ENCODE measurements at regions not wholly inside any gene's neighbourhood (a gene's known extent, or its start where the extent isn't known, plus 50 kb on each side); places are given as distances from the start of the nearest gene placed in this dataset.

- intact Hi-C loops (cut with DNase I) = no loop called here
- no peak overlapping the region for H3K4me3 ChIP-seq
- H3K27ac ChIP-seq = no peak overlapping the region
- H3K4me1 ChIP-seq = no peaks in the 10 kb centered on the region
- no peak for TF ChIP-seq CTCF (IDR thresholded peaks at IDR 0.05)
- DNase-seq (no peak), ATAC-seq (no peak)
- no peaks in the 10 kb centered on the region for H3K9me3 ChIP-seq
- no peaks in the 10 kb centered on the region for H3K36me3 ChIP-seq
- no peaks in the 10 kb centered on the region for H3K27me3 ChIP-seq
These were observed 135.7 kb downstream of the MBL2 start for GRCh38 chr10:52636874-52637273.

- ATAC-seq (peak; percentile 82), DNase-seq (no peak)
- H3K36me3 ChIP-seq = no peaks in the 10 kb centered on the region
- no peaks in the 10 kb centered on the region for H3K27me3 ChIP-seq
- H3K9me3 ChIP-seq = no peaks in the 10 kb centered on the region
- no peak overlapping the region for H3K27ac ChIP-seq
- no peak for TF ChIP-seq CTCF (IDR thresholded peaks at IDR 0.05)
- H3K4me3 ChIP-seq = no peak overlapping the region
- intact Hi-C loops (cut with DNase I) = no loop called here
- no peaks in the 10 kb centered on the region for H3K4me1 ChIP-seq
These were observed 135.0 kb downstream of the MBL2 start for GRCh38 chr10:52637592-52637991.

GRCh38 chr10:52639652-52640051 lies 132.9 kb downstream of the MBL2 start:
- Histone ChIP-seq H3K27me3 (no peaks in the 10 kb centered on the region), H3K27ac (no peak overlapping the region), H3K9me3 (no peaks in the 10 kb centered on the region), H3K4me1 (no peaks in the 10 kb centered on the region), H3K4me3 (no peak overlapping the region), H3K36me3 (no peaks in the 10 kb centered on the region)
- no peak for ATAC-seq
- TF ChIP-seq CTCF (IDR thresholded peaks at IDR 0.05) = no peak
- intact Hi-C loops (cut with DNase I) = no loop called here
- no peak for DNase-seq

- Histone ChIP-seq H3K4me1 (no peaks in the 10 kb centered on the region), H3K27me3 (no peaks in the 10 kb centered on the region), H3K4me3 (no peak overlapping the region), H3K27ac (no peak overlapping the region), H3K36me3 (no peaks in the 10 kb centered on the region), H3K9me3 (no peaks in the 10 kb centered on the region)
- TF ChIP-seq CTCF (IDR thresholded peaks at IDR 0.05) = no peak
- no peak for DNase-seq
- no peak for ATAC-seq
- intact Hi-C loops (cut with DNase I) = no loop called here
These were observed 130.4 kb downstream of the MBL2 start for GRCh38 chr10:52642208-52642607.

GRCh38 chr10:52644373-52645186 lies 128.0 kb downstream of the MBL2 start:
- intact Hi-C loops (cut with DNase I) = no loop called here
- Histone ChIP-seq H3K4me1 (no peaks in the 10 kb centered on the region), H3K9me3 (no peaks in the 10 kb centered on the region), H3K27ac (no peak overlapping the region), H3K36me3 (no peaks in the 10 kb centered on the region), H3K27me3 (no peaks in the 10 kb centered on the region), H3K4me3 (no peak overlapping the region)
- DNase-seq (no peak), ATAC-seq (peak; percentile 85)
- TF ChIP-seq CTCF (IDR thresholded peaks at IDR 0.05) = peak; percentile 81

Measured in upper lobe of right lung (tissue), 1 donor.